ENCODE measurements at regions not wholly inside any gene's neighbourhood (a gene's known extent, or its start where the extent isn't known, plus 50 kb on each side); places are given as distances from the start of the nearest gene placed in this dataset.
"Not testable (repeated sequence)": the region's sequence is repeated elsewhere in the genome, so short reads cannot be mapped to it uniquely, and the experiment has no call there.

DNA sequence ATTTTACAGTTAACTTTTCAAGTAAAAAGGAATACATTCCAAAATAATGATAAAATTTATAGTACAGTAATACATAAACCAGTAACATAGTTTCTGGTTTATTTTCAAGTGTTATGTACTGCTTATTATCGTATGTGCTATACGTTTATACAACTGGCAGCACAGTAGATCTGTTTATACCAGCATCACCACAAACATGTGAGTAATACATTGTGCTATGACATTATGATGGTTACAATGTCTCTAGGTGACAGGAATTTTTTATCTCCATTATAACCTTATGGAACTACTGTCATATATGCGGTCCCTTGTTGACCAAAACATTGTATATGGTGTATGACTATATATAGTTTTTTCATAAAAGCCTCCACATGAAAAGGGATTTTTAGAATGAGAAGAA is 256.9 kb downstream of the ANKRD50 start:
- no peaks in the 10 kb centered on the region for H3K4me1 Mint-ChIP-seq
- no peak overlapping the region for H3K4me3 ChIP-seq (ENCODE audit: low read length)
- ATAC-seq (no peak), DNase-seq (no peak)
- no CpG with 5 or more reads among the region's 3 CpGs for WGBS (ENCODE audit: insufficient coverage)
- no peak overlapping the region for H3K27ac ChIP-seq (ENCODE audit: low read length)
- intact Hi-C loops (cut with micrococcal nuclease), result no loop called here
- H3K27ac Mint-ChIP-seq, result no peak overlapping the region
- peaks cover 11 to 12% of the 10 kb centered on the region in 2 donors for H3K9me3 Mint-ChIP-seq
- no peaks in the 10 kb centered on the region for H3K27me3 Mint-ChIP-seq (ENCODE audit: low read depth in 2 of 2)
- no peaks in the 10 kb centered on the region for H3K4me1 ChIP-seq (ENCODE audit: control insufficient read depth, insufficient read depth, low read length)
- no peaks in the 10 kb centered on the region for H3K27me3 ChIP-seq (ENCODE audit: control insufficient read depth, insufficient read depth, low read length)
- TF ChIP-seq, protein P1, sequence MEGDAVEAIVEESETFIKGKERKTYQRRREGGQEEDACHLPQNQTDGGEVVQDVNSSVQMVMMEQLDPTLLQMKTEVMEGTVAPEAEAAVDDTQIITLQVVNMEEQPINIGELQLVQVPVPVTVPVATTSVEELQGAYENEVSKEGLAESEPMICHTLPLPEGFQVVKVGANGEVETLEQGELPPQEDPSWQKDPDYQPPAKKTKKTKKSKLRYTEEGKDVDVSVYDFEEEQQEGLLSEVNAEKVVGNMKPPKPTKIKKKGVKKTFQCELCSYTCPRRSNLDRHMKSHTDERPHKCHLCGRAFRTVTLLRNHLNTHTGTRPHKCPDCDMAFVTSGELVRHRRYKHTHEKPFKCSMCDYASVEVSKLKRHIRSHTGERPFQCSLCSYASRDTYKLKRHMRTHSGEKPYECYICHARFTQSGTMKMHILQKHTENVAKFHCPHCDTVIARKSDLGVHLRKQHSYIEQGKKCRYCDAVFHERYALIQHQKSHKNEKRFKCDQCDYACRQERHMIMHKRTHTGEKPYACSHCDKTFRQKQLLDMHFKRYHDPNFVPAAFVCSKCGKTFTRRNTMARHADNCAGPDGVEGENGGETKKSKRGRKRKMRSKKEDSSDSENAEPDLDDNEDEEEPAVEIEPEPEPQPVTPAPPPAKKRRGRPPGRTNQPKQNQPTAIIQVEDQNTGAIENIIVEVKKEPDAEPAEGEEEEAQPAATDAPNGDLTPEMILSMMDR (IDR thresholded peaks at IDR 0.05), result no peak
- no peaks in the 10 kb centered on the region for H3K9me3 ChIP-seq (ENCODE audit: control insufficient read depth, insufficient read depth, low read length)
- no peak overlapping the region for H3K4me3 Mint-ChIP-seq
- no peaks in the 10 kb centered on the region for H3K36me3 ChIP-seq (ENCODE audit: control insufficient read depth, insufficient read depth, low read length)
- no peaks in the 10 kb centered on the region for H3K36me3 Mint-ChIP-seq

- TF ChIP-seq, protein P1 (IDR thresholded peaks at IDR 0.05), result no peak
- DNase-seq (no peak), ATAC-seq (no peak)
- H3K36me3 ChIP-seq (ENCODE audit: control insufficient read depth, insufficient read depth, low read length), result no peaks in the 10 kb centered on the region
- no peak overlapping the region for H3K27ac Mint-ChIP-seq
- WGBS (ENCODE audit: insufficient coverage), result 91% methylated on average over 2 of the region's 3 CpGs
- H3K4me3 ChIP-seq (ENCODE audit: low read length), result no peak overlapping the region
- intact Hi-C loops (cut with micrococcal nuclease), result no loop called here
- H3K27me3 Mint-ChIP-seq (ENCODE audit: low read depth in 2 of 2), result no peaks in the 10 kb centered on the region
- H3K4me1 ChIP-seq (ENCODE audit: control insufficient read depth, insufficient read depth, low read length), result no peaks in the 10 kb centered on the region
- H3K9me3 Mint-ChIP-seq, result peaks cover 11 to 17% of the 10 kb centered on the region in 2 donors
- H3K4me3 Mint-ChIP-seq, result no peak overlapping the region
- H3K9me3 ChIP-seq (ENCODE audit: control insufficient read depth, insufficient read depth, low read length), result peaks cover 18% of the 10 kb centered on the region
- no peaks in the 10 kb centered on the region for H3K36me3 Mint-ChIP-seq
- no peak overlapping the region for H3K27ac ChIP-seq (ENCODE audit: low read length)
- H3K4me1 Mint-ChIP-seq, result no peaks in the 10 kb centered on the region
- H3K27me3 ChIP-seq (ENCODE audit: control insufficient read depth, insufficient read depth, low read length), result no peaks in the 10 kb centered on the region
Observed at GRCh38 chr4:124459196-124459940, 253.2 kb downstream of the ANKRD50 start.

DNA sequence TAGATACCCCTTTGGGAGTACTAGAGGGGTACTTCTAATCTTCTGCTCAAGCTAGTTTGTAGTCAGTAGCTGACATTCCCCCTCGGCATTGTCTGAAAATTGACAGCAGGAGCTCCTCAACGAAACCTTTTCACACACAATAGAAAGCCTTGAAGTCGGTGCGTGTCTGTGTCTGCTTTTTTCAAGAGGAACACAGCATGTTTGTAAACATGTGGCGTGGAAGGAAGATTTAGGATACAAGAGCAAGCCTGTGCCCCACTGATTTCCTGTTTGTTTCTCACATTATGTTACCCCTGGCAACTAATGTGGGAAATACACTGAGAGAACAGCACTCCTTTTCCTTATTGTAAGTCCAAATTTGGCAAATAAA is 252.6 kb downstream of the ANKRD50 start:
- intact Hi-C loops (cut with micrococcal nuclease), result no loop called here
- Mint-ChIP-seq H3K27me3 (ENCODE audit: low read depth in 2 of 2) (no peaks in the 10 kb centered on the region), H3K4me3 (no peak overlapping the region), H3K36me3 (no peaks in the 10 kb centered on the region), H3K9me3 (peaks cover 11 to 17% of the 10 kb centered on the region in 2 donors), H3K4me1 (no peaks in the 10 kb centered on the region), H3K27ac (no peak overlapping the region)
- H3K4me1 ChIP-seq (ENCODE audit: control insufficient read depth, insufficient read depth, low read length), result no peaks in the 10 kb centered on the region
- H3K27me3 ChIP-seq (ENCODE audit: control insufficient read depth, insufficient read depth, low read length), result no peaks in the 10 kb centered on the region
- H3K27ac ChIP-seq (ENCODE audit: low read length), result no peak overlapping the region
- TF ChIP-seq, protein P1 (IDR thresholded peaks at IDR 0.05), result no peak
- H3K36me3 ChIP-seq (ENCODE audit: control insufficient read depth, insufficient read depth, low read length), result no peaks in the 10 kb centered on the region
- ATAC-seq (no peak), DNase-seq (no peak)
- 84% methylated on average over 5 of the region's 5 CpGs for WGBS (ENCODE audit: insufficient coverage)
- H3K4me3 ChIP-seq (ENCODE audit: low read length), result no peak overlapping the region
- H3K9me3 ChIP-seq (ENCODE audit: control insufficient read depth, insufficient read depth, low read length), result peaks cover 18% of the 10 kb centered on the region

GRCh38 chr4:124461592-124461991 is 250.9 kb downstream of the ANKRD50 start:
- H3K4me3 ChIP-seq (ENCODE audit: low read length); intact Hi-C loops (cut with micrococcal nuclease): not testable (repeated sequence)
- WGBS (ENCODE audit: insufficient coverage), result 93% methylated on average over 7 of the region's 7 CpGs

More at GRCh38 chr4:124461592-124461991, 250.9 kb downstream of the ANKRD50 start:
- DNase-seq; H3K27ac ChIP-seq (ENCODE audit: low read length); H3K36me3 Mint-ChIP-seq; H3K4me3 Mint-ChIP-seq; H3K27ac Mint-ChIP-seq; H3K27me3 Mint-ChIP-seq (ENCODE audit: low read depth in 2 of 2); H3K4me1 ChIP-seq (ENCODE audit: control insufficient read depth, insufficient read depth, low read length); H3K36me3 ChIP-seq (ENCODE audit: control insufficient read depth, insufficient read depth, low read length); H3K4me1 Mint-ChIP-seq; H3K27me3 ChIP-seq (ENCODE audit: control insufficient read depth, insufficient read depth, low read length); ATAC-seq: not testable (repeated sequence)
- peaks cover 18% of the 10 kb centered on the region for H3K9me3 ChIP-seq (ENCODE audit: control insufficient read depth, insufficient read depth, low read length)
- peaks cover 11 to 15% of the 10 kb centered on the region in 2 donors for H3K9me3 Mint-ChIP-seq
